WTC11 (cell line): ENCODE measurements at regions not wholly inside any gene's neighbourhood (a gene's known extent, or its start where the extent isn't known, plus 50 kb on each side); places are given as distances from the start of the nearest gene placed in this dataset.

Experiments used
- ATAC-seq: fragments of 200-7000 bp; cut with Tn5 transposase; 2 replicates; pipeline ENCODE4 v1.10.0; 2021; ENCODE audit warnings: mild to moderate bottlenecking, moderate library complexity
- CTCF ChIA-PET: fragments of 300-600 bp; sonication (Branson Sonifier 250); formaldehyde crosslinking; loops from one replicate; lab custom pipeline; 2021; ENCODE audit warnings: antibody characterized with exemption; lab: Charles Lee
- POLR2A ChIA-PET: fragments of 350-600 bp; sonication (Branson Sonifier 250); formaldehyde crosslinking; loops from one replicate; lab custom pipeline; 2021; ENCODE audit warnings: antibody characterized with exemption; lab: Charles Lee
- DNase-seq: peaks from one replicate; pipeline ENCODE4 v3.0.0; 2021; ENCODE audit warnings: low spot score
- H3K27ac Mint-ChIP-seq: 2 replicates; pipeline ENCODE4 v1.8.0; 2021; ENCODE audit warnings: mixed read lengths
- H3K27me3 Mint-ChIP-seq: 2 replicates; pipeline ENCODE4 v1.8.0; 2021; ENCODE audit warnings: low read depth, mild to moderate bottlenecking, moderate library complexity, mixed read lengths
- H3K36me3 Mint-ChIP-seq: 2 replicates; pipeline ENCODE4 v1.8.0; 2021; ENCODE audit warnings: mixed read lengths
- H3K4me1 Mint-ChIP-seq: 2 replicates; pipeline ENCODE4 v1.8.0; 2022; ENCODE audit warnings: mixed read lengths
- H3K4me3 Mint-ChIP-seq: 2 replicates; pipeline ENCODE4 v1.8.0; 2021; ENCODE audit warnings: mild to moderate bottlenecking, moderate library complexity, mixed read lengths
- H3K9me3 Mint-ChIP-seq: 2 replicates; pipeline ENCODE4 v1.8.0; 2021; ENCODE audit warnings: mixed read lengths
- AR ChIP-seq: fragments of 250-450 bp; sonication (Bioruptor Pico); IDR thresholded peaks from 2 replicates; pipeline ENCODE4 v1.9.0; 2021; ENCODE audit warnings: mild to moderate bottlenecking
- CREB1 ChIP-seq: sonication (generic); formaldehyde crosslinking; IDR thresholded peaks from 2 replicates; pipeline ENCODE4 v1.8.0; 2023; ENCODE audit warnings: mild to moderate bottlenecking, missing genetic modification reagents
- CTCF ChIP-seq: fragments of 200-600 bp; IDR thresholded peaks from 2 replicates; pipeline ENCODE4 v1.8.0; 2022; ENCODE audit warnings: antibody characterized with exemption
- E2F4 ChIP-seq: sonication (generic); formaldehyde crosslinking; IDR thresholded peaks from 2 replicates; pipeline ENCODE4 v1.8.1; 2022; ENCODE audit warnings: low read depth, mild to moderate bottlenecking, moderate library complexity, missing genetic modification reagents, borderline replicate concordance
- HMGXB4 ChIP-seq: sonication (generic); formaldehyde crosslinking; IDR thresholded peaks from 2 replicates; pipeline ENCODE4 v1.8.1; 2023; ENCODE audit warnings: mild to moderate bottlenecking, moderate library complexity, missing genetic modification reagents
- JAZF1 ChIP-seq: fragments of 250-450 bp; sonication (Bioruptor Pico); IDR thresholded peaks from 2 replicates; pipeline ENCODE4 v1.9.0; 2021; ENCODE audit warnings: moderate library complexity, mild to moderate bottlenecking, inconsistent platforms
- KAT7 ChIP-seq: sonication (generic); formaldehyde crosslinking; IDR thresholded peaks from 2 replicates; pipeline ENCODE4 v1.8.1; 2023; ENCODE audit warnings: missing genetic modification reagents, mild to moderate bottlenecking, borderline replicate concordance
- MXD4 ChIP-seq: fragments of 250-450 bp; sonication (Bioruptor Pico); IDR thresholded peaks from 2 replicates; pipeline ENCODE4 v1.8.0; 2021; ENCODE audit warnings: mild to moderate bottlenecking, moderate library complexity, borderline replicate concordance
- NFATC4 ChIP-seq: fragments of 250-450 bp; sonication (Bioruptor Pico); IDR thresholded peaks from 2 replicates; pipeline ENCODE4 v1.9.0; 2021; ENCODE audit warnings: mild to moderate bottlenecking
- RELA ChIP-seq: sonication (generic); formaldehyde crosslinking; IDR thresholded peaks from 2 replicates; pipeline ENCODE4 v1.8.1; 2022; ENCODE audit warnings: missing genetic modification reagents, mild to moderate bottlenecking, borderline replicate concordance
- TEAD4 ChIP-seq: sonication (generic); formaldehyde crosslinking; IDR thresholded peaks from 2 replicates; pipeline ENCODE4 v1.8.0; 2022; ENCODE audit warnings: mild to moderate bottlenecking, missing genetic modification reagents
- ZBTB21 ChIP-seq: sonication (generic); formaldehyde crosslinking; IDR thresholded peaks from 2 replicates; pipeline ENCODE4 v1.8.1; 2023; ENCODE audit warnings: mild to moderate bottlenecking, missing genetic modification reagents, borderline replicate concordance
- ZNF138 ChIP-seq: sonication (generic); formaldehyde crosslinking; conservative IDR thresholded peaks from 2 replicates; pipeline ENCODE4 v1.8.1; 2022; ENCODE audit warnings: mild to moderate bottlenecking, moderate library complexity, missing genetic modification reagents
- ZNF263 ChIP-seq: sonication (generic); formaldehyde crosslinking; IDR thresholded peaks from 2 replicates; pipeline ENCODE4 v1.8.1; 2022; ENCODE audit warnings: low read depth, mild to moderate bottlenecking, moderate library complexity, missing genetic modification reagents
- ZNF317 ChIP-seq: sonication (generic); formaldehyde crosslinking; IDR thresholded peaks from 2 replicates; pipeline ENCODE4 v1.8.1; 2023; ENCODE audit warnings: low read depth, mild to moderate bottlenecking, moderate library complexity, missing genetic modification reagents, borderline replicate concordance
- ZNF416 ChIP-seq: fragments of 250-450 bp; sonication (Bioruptor Pico); IDR thresholded peaks from 2 replicates; pipeline ENCODE4 v1.9.0; 2021; ENCODE audit warnings: mild to moderate bottlenecking, inconsistent platforms
- TF ChIP-seq, protein P1 (sequence below): sonication (generic); formaldehyde crosslinking; IDR thresholded peaks from 2 replicates; pipeline ENCODE4 v1.8.0; 2022; ENCODE audit warnings: mild to moderate bottlenecking, missing genetic modification reagents
- TF ChIP-seq, protein P2 (sequence below): sonication (generic); formaldehyde crosslinking; IDR thresholded peaks from 2 replicates; pipeline ENCODE4 v1.8.1; 2023; ENCODE audit warnings: mild to moderate bottlenecking, missing genetic modification reagents, moderate library complexity

DNA sequence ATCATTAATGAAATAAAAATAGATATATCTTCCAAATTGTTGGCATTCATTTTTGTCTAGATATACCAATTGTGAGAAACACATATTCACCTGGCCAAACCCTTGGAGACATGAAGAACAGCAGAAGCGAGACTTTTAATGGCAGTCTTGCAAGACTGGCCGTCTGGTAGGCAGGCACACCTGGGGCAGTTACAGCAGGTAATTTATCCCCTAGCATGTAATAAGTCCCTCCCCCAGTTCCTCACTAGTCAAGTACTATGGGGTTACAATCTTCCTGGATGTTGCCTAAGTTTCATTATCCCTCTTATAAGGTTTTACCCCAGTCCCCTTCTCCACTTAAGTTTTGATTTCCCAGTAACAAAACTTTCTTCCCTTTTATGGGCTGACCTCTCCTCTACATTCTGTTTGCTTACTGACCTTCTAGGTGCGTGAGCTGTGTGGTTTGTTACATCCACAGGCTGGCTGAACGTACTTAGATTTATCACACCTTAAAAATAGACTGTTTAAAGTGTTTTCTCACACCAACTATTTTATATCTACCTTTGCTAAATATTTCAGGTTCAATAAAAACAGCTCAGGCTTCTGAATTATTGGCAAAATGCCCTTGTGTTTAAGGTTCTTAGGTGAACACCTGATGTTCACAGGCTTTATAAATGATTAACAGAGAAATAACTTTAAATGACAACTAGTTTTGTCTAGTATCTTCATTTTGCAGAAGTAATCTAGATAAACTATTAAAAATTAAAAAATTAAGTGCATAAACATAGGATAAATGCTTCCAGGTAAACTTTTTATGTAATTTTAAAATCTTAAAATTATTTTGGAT, 365.0 kb upstream of the TFPI start:
- no peak for TF ChIP-seq E2F4
- TF ChIP-seq, protein P1, sequence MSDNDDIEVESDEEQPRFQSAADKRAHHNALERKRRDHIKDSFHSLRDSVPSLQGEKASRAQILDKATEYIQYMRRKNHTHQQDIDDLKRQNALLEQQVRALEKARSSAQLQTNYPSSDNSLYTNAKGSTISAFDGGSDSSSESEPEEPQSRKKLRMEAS (CRISPR knock-in tag): no peak
- TF ChIP-seq RELA (CRISPR knock-in tag): no peak
- no peak for TF ChIP-seq ZNF138
- no peak for TF ChIP-seq ZNF263
- no peak for TF ChIP-seq TEAD4
- no peak for TF ChIP-seq HMGXB4 (CRISPR knock-in tag)
- TF ChIP-seq MXD4: no peak
- no peak for TF ChIP-seq CTCF
- TF ChIP-seq AR (CRISPR knock-in tag): no peak
- no peak for TF ChIP-seq NFATC4 (CRISPR knock-in tag)
- TF ChIP-seq, protein P2, sequence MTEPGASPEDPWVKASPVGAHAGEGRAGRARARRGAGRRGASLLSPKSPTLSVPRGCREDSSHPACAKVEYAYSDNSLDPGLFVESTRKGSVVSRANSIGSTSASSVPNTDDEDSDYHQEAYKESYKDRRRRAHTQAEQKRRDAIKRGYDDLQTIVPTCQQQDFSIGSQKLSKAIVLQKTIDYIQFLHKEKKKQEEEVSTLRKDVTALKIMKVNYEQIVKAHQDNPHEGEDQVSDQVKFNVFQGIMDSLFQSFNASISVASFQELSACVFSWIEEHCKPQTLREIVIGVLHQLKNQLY: no peak
- no peak for TF ChIP-seq KAT7 (CRISPR knock-in tag)
- no peak for TF ChIP-seq ZNF416 (CRISPR knock-in tag)
- TF ChIP-seq ZNF317 (CRISPR knock-in tag): no peak
- TF ChIP-seq CREB1 (CRISPR knock-in tag): no peak
- no peak for TF ChIP-seq ZBTB21 (CRISPR knock-in tag)
- TF ChIP-seq JAZF1 (CRISPR knock-in tag): no peak
- DNase-seq: no peak
- POLR2A ChIA-PET: interaction anchor here (0.6 kb wide), 1 partner anchor 1343 kb away, joined by 3 read pairs; no protein-coding TSS in a partner anchor
- Mint-ChIP-seq H3K27me3 (no peaks in the 10 kb centered on the region; the same call in 1 of the 2 replicates), H3K4me1 (0 out of 2 replicates have a peak, but pooled peaks cover 4% of the 10 kb centered on the region), H3K9me3 (peaks cover 4% of the 10 kb centered on the region), H3K36me3 (peaks cover 4% of the 10 kb centered on the region; the same call in 1 of the 2 replicates), H3K4me3 (no peak overlapping the region), H3K27ac (no peak overlapping the region)
- ATAC-seq: no peak
- CTCF ChIA-PET: no interaction called here
